Hepatocyte (in vitro differentiated cells): ENCODE measurements at regions not wholly inside any gene's neighbourhood (a gene's known extent, or its start where the extent isn't known, plus 50 kb on each side); places are given as distances from the start of the nearest gene placed in this dataset.
A peak's percentile ranks its signal among the peaks of the same experiment; 100 is the strongest.

Source experiments
- DNase-seq: peaks from one replicate; pipeline ENCODE4 v3.0.0-alpha.2; 2016; ENCODE audit warnings: low spot score
- H2AFZ ChIP-seq: fragments of 200-600 bp; sonication (generic); 2 replicates; pipeline ENCODE4 v1.6.0; 2016; ENCODE audit warnings: antibody characterized with exemption, mild to moderate bottlenecking
- H3K27ac ChIP-seq: fragments of 200-600 bp; sonication (generic); 2 replicates; pipeline ENCODE4 v1.5.1; 2016; ENCODE audit warnings: mild to moderate bottlenecking
- H3K27me3 ChIP-seq: fragments of 200-600 bp; sonication (generic); 2 replicates; pipeline ENCODE4 v1.6.1; 2016
- H3K36me3 ChIP-seq: fragments of 200-600 bp; sonication (generic); replicated peaks from 2 replicates; pipeline ENCODE4 v1.5.1; 2016; ENCODE audit warnings: low read depth; ENCODE audit not compliant: insufficient read depth
- H3K4me1 ChIP-seq: fragments of 200-600 bp; sonication (generic); 2 replicates; pipeline ENCODE4 v1.5.1; 2016; ENCODE audit warnings: mild to moderate bottlenecking, moderate library complexity; ENCODE audit not compliant: insufficient read depth
- H3K4me2 ChIP-seq: fragments of 200-600 bp; sonication (generic); 2 replicates; pipeline ENCODE4 v1.6.0; 2016
- H3K4me3 ChIP-seq: fragments of 200-600 bp; sonication (generic); 2 replicates; pipeline ENCODE4 v1.5.1; 2016; ENCODE audit warnings: mild to moderate bottlenecking
- H3K79me2 ChIP-seq: fragments of 200-600 bp; sonication (generic); 2 replicates; pipeline ENCODE4 v1.6.0; 2017; ENCODE audit warnings: mild to moderate bottlenecking
- H3K9me2 ChIP-seq: fragments of 200-600 bp; sonication (generic); replicated peaks from 2 replicates; pipeline ENCODE4 v1.6.0; 2017; ENCODE audit warnings: mild to moderate bottlenecking; ENCODE audit not compliant: insufficient read depth
- H3K9me3 ChIP-seq: fragments of 200-600 bp; sonication (generic); 2 replicates; pipeline ENCODE4 v1.5.1; 2016; ENCODE audit warnings: low read depth, mild to moderate bottlenecking
- H4K20me1 ChIP-seq: fragments of 200-600 bp; sonication (generic); 2 replicates; pipeline ENCODE4 v1.6.0; 2016; ENCODE audit warnings: mild to moderate bottlenecking; ENCODE audit not compliant: insufficient read depth, poor library complexity, severe bottlenecking
- CTCF ChIP-seq: fragments of 200-600 bp; sonication (generic); IDR thresholded peaks from 2 replicates; pipeline ENCODE4 v1.5.1; 2016; ENCODE audit warnings: antibody characterized with exemption, mild to moderate bottlenecking; ENCODE audit not compliant: poor library complexity
- EZH2 ChIP-seq: fragments of 200-600 bp; sonication (generic); IDR thresholded peaks from 2 replicates; pipeline ENCODE4 v1.6.1; 2016; ENCODE audit warnings: antibody characterized with exemption, mild to moderate bottlenecking, borderline replicate concordance
- EZH2phosphoT487 ChIP-seq: fragments of 200-600 bp; sonication (generic); IDR thresholded peaks from one replicate; pipeline ENCODE4 v1.6.1; 2018; ENCODE audit warnings: antibody characterized with exemption, mild to moderate bottlenecking, low read depth, moderate library complexity; ENCODE audit not compliant: unreplicated experiment, severe bottlenecking
- WGBS: methylation state at CpG from one replicate; pipeline ENCODE4 v1.1.6; 2016; ENCODE audit warnings: low lambda C conversion rate; ENCODE audit errors: missing lambda C conversion rate; 5-methylcytosine and 5-hydroxymethylcytosine counted together

GRCh38 chr2:8543383-8544170 lies 138.3 kb upstream of the ID2 start:
- no peak for DNase-seq
- H3K9me3 ChIP-seq = no peaks in the 10 kb centered on the region
- TF ChIP-seq EZH2 (no peak), CTCF (no peak), EZH2phosphoT487 (no peak)
- no peaks in the 10 kb centered on the region for H3K9me2 ChIP-seq
- H2AFZ ChIP-seq = no peak overlapping the region
- peak overlapping the region; percentile 25 for H3K27ac ChIP-seq
- H3K36me3 ChIP-seq = no peaks in the 10 kb centered on the region
- no peaks in the 10 kb centered on the region for H3K27me3 ChIP-seq
- no peaks in the 10 kb centered on the region for H3K79me2 ChIP-seq
- H3K4me2 ChIP-seq = no peak overlapping the region
- 79% methylated on average over 29 of the region's 29 CpGs for WGBS
- no peaks in the 10 kb centered on the region for H4K20me1 ChIP-seq
- H3K4me1 ChIP-seq = peaks cover 30% of the 10 kb centered on the region
- H3K4me3 ChIP-seq = no peak overlapping the region

GRCh38 chr2:8544171-8544785 lies 137.6 kb upstream of the ID2 start:
- H3K4me2 ChIP-seq = no peak overlapping the region
- H3K27ac ChIP-seq = no peak overlapping the region
- no peaks in the 10 kb centered on the region for H3K27me3 ChIP-seq
- H4K20me1 ChIP-seq = no peaks in the 10 kb centered on the region
- H3K9me2 ChIP-seq = no peaks in the 10 kb centered on the region
- 96% methylated on average over 15 of the region's 15 CpGs for WGBS
- TF ChIP-seq EZH2 (no peak), CTCF (no peak), EZH2phosphoT487 (no peak)
- H2AFZ ChIP-seq = no peak overlapping the region
- H3K4me1 ChIP-seq = peaks cover 25% of the 10 kb centered on the region
- H3K36me3 ChIP-seq = no peaks in the 10 kb centered on the region
- H3K4me3 ChIP-seq = no peak overlapping the region
- H3K9me3 ChIP-seq = no peaks in the 10 kb centered on the region
- no peaks in the 10 kb centered on the region for H3K79me2 ChIP-seq
- no peak for DNase-seq

- TF ChIP-seq EZH2 = no peak
- no peak for TF ChIP-seq EZH2phosphoT487
- TF ChIP-seq CTCF = peak; percentile 23
- Histone ChIP-seq H3K36me3 (no peaks in the 10 kb centered on the region), H3K4me1 (peaks cover 17% of the 10 kb centered on the region), H3K9me2 (no peaks in the 10 kb centered on the region), H3K27me3 (no peaks in the 10 kb centered on the region), H3K27ac (no peak overlapping the region), H3K4me2 (no peak overlapping the region), H2AFZ (no peak overlapping the region), H4K20me1 (no peaks in the 10 kb centered on the region), H3K79me2 (no peaks in the 10 kb centered on the region), H3K4me3 (no peak overlapping the region), H3K9me3 (no peaks in the 10 kb centered on the region)
- 82% methylated on average over 27 of the region's 27 CpGs for WGBS
- peak; percentile 64 for DNase-seq
Measured at GRCh38 chr2:8544786-8545694, 136.8 kb upstream of the ID2 start.
